ENCODE measurements at regions not wholly inside any gene's neighbourhood (a gene's known extent, or its start where the extent isn't known, plus 50 kb on each side); places are given as distances from the start of the nearest gene placed in this dataset.
"Not testable (repeated sequence)": the region's sequence is repeated elsewhere in the genome, so short reads cannot be mapped to it uniquely, and the experiment has no call there.

GRCh38 chr13:38223089-38223488 lies 126.6 kb upstream of the UFM1 start:
- Histone ChIP-seq H3K9me3 (ENCODE audit: low read length) (peaks cover 6% of the 10 kb centered on the region; the same call in 1 of the 2 replicates), H3K9me2 (replicated peaks; ENCODE audit: insufficient read depth, low read length) (no peaks in the 10 kb centered on the region), H3K4me2 (ENCODE audit: low read depth, low read length, poor library complexity, severe bottlenecking) (no peak overlapping the region), H2AFZ (ENCODE audit: low read length) (no peak overlapping the region), H3K36me3 (ENCODE audit: insufficient read depth, low read length) (no peaks in the 10 kb centered on the region), H3K4me1 (ENCODE audit: low read length) (no peaks in the 10 kb centered on the region), H3K27me3 (ENCODE audit: low read length) (no peaks in the 10 kb centered on the region), H3K79me2 (ENCODE audit: low read length) (no peaks in the 10 kb centered on the region), H3K9ac (ENCODE audit: low read length) (no peak overlapping the region), H4K20me1 (ENCODE audit: insufficient read depth, low read depth, low read length) (no peaks in the 10 kb centered on the region), H3K27ac (ENCODE audit: low read length) (no peak overlapping the region), H3K4me3 (ENCODE audit: low read length) (no peak overlapping the region)
- DNase-seq, result no peak

- not testable (repeated sequence) for H3K36me3 ChIP-seq (ENCODE audit: insufficient read depth, low read length); H3K79me2 ChIP-seq (ENCODE audit: low read length); H3K4me2 ChIP-seq (ENCODE audit: low read depth, low read length, poor library complexity, severe bottlenecking); H3K27ac ChIP-seq (ENCODE audit: low read length); H3K9me3 ChIP-seq (ENCODE audit: low read length); H3K4me1 ChIP-seq (ENCODE audit: low read length); H3K27me3 ChIP-seq (ENCODE audit: low read length); H4K20me1 ChIP-seq (ENCODE audit: insufficient read depth, low read depth, low read length); H3K9me2 ChIP-seq (replicated peaks; ENCODE audit: insufficient read depth, low read length); H2AFZ ChIP-seq (ENCODE audit: low read length); H3K9ac ChIP-seq (ENCODE audit: low read length); H3K4me3 ChIP-seq (ENCODE audit: low read length); DNase-seq
Observed at GRCh38 chr13:38221120-38221519, 128.5 kb upstream of the UFM1 start.

GRCh38 chr13:38216181-38216580 lies 133.5 kb upstream of the UFM1 start:
- H3K27me3 ChIP-seq (ENCODE audit: low read length), result no peaks in the 10 kb centered on the region
- H3K27ac ChIP-seq (ENCODE audit: low read length), result no peak overlapping the region
- no peaks in the 10 kb centered on the region for H3K4me1 ChIP-seq (ENCODE audit: low read length)
- no peak overlapping the region for H3K4me2 ChIP-seq (ENCODE audit: low read depth, low read length, poor library complexity, severe bottlenecking)
- no peak overlapping the region for H3K9ac ChIP-seq (ENCODE audit: low read length)
- H2AFZ ChIP-seq (ENCODE audit: low read length), result no peak overlapping the region
- no peaks in the 10 kb centered on the region for H4K20me1 ChIP-seq (ENCODE audit: insufficient read depth, low read depth, low read length)
- DNase-seq, result no peak
- no peaks in the 10 kb centered on the region for H3K36me3 ChIP-seq (ENCODE audit: insufficient read depth, low read length)
- H3K79me2 ChIP-seq (ENCODE audit: low read length), result no peaks in the 10 kb centered on the region
- no peaks in the 10 kb centered on the region for H3K9me2 ChIP-seq (replicated peaks; ENCODE audit: insufficient read depth, low read length)
- peaks cover 16% of the 10 kb centered on the region; the same call in 1 of the 2 replicates for H3K9me3 ChIP-seq (ENCODE audit: low read length)
- no peak overlapping the region for H3K4me3 ChIP-seq (ENCODE audit: low read length)

GRCh38 chr13:38213314-38213713 lies 136.3 kb upstream of the UFM1 start:
- H2AFZ ChIP-seq (ENCODE audit: low read length), result no peak overlapping the region
- no peaks in the 10 kb centered on the region for H4K20me1 ChIP-seq (ENCODE audit: insufficient read depth, low read depth, low read length)
- no peaks in the 10 kb centered on the region for H3K9me2 ChIP-seq (replicated peaks; ENCODE audit: insufficient read depth, low read length)
- H3K27me3 ChIP-seq (ENCODE audit: low read length), result no peaks in the 10 kb centered on the region
- H3K9me3 ChIP-seq (ENCODE audit: low read length), result peaks cover 10% of the 10 kb centered on the region; the same call in 1 of the 2 replicates
- no peaks in the 10 kb centered on the region for H3K4me1 ChIP-seq (ENCODE audit: low read length)
- no peaks in the 10 kb centered on the region for H3K79me2 ChIP-seq (ENCODE audit: low read length)
- no peak overlapping the region for H3K9ac ChIP-seq (ENCODE audit: low read length)
- DNase-seq, result no peak
- no peak overlapping the region for H3K4me3 ChIP-seq (ENCODE audit: low read length)
- H3K27ac ChIP-seq (ENCODE audit: low read length), result no peak overlapping the region
- no peak overlapping the region for H3K4me2 ChIP-seq (ENCODE audit: low read depth, low read length, poor library complexity, severe bottlenecking)
- no peaks in the 10 kb centered on the region for H3K36me3 ChIP-seq (ENCODE audit: insufficient read depth, low read length)

- H3K9me3 ChIP-seq (ENCODE audit: low read length), result peaks cover 10% of the 10 kb centered on the region; the same call in 1 of the 2 replicates
- H2AFZ ChIP-seq (ENCODE audit: low read length), result no peak overlapping the region
- DNase-seq, result no peak
- no peaks in the 10 kb centered on the region for H3K27me3 ChIP-seq (ENCODE audit: low read length)
- H3K36me3 ChIP-seq (ENCODE audit: insufficient read depth, low read length), result no peaks in the 10 kb centered on the region
- H3K4me1 ChIP-seq (ENCODE audit: low read length), result no peaks in the 10 kb centered on the region
- no peak overlapping the region for H3K27ac ChIP-seq (ENCODE audit: low read length)
- H3K9ac ChIP-seq (ENCODE audit: low read length), result no peak overlapping the region
- no peaks in the 10 kb centered on the region for H4K20me1 ChIP-seq (ENCODE audit: insufficient read depth, low read depth, low read length)
- no peaks in the 10 kb centered on the region for H3K9me2 ChIP-seq (replicated peaks; ENCODE audit: insufficient read depth, low read length)
- no peak overlapping the region for H3K4me3 ChIP-seq (ENCODE audit: low read length)
- no peaks in the 10 kb centered on the region for H3K79me2 ChIP-seq (ENCODE audit: low read length)
- no peak overlapping the region for H3K4me2 ChIP-seq (ENCODE audit: low read depth, low read length, poor library complexity, severe bottlenecking)
Observed at GRCh38 chr13:38210928-38211596, 138.6 kb upstream of the UFM1 start.

- Histone ChIP-seq H3K9me2 (replicated peaks; ENCODE audit: insufficient read depth, low read length) (no peaks in the 10 kb centered on the region), H3K9ac (ENCODE audit: low read length) (no peak overlapping the region), H3K27me3 (ENCODE audit: low read length) (no peaks in the 10 kb centered on the region), H2AFZ (ENCODE audit: low read length) (no peak overlapping the region), H3K79me2 (ENCODE audit: low read length) (no peaks in the 10 kb centered on the region), H3K4me2 (ENCODE audit: low read depth, low read length, poor library complexity, severe bottlenecking) (no peak overlapping the region), H4K20me1 (ENCODE audit: insufficient read depth, low read depth, low read length) (no peaks in the 10 kb centered on the region), H3K9me3 (ENCODE audit: low read length) (peaks cover 3% of the 10 kb centered on the region; the same call in 1 of the 2 replicates), H3K4me1 (ENCODE audit: low read length) (no peaks in the 10 kb centered on the region), H3K36me3 (ENCODE audit: insufficient read depth, low read length) (no peaks in the 10 kb centered on the region), H3K4me3 (ENCODE audit: low read length) (no peak overlapping the region), H3K27ac (ENCODE audit: low read length) (no peak overlapping the region)
- no peak for DNase-seq
Observed at GRCh38 chr13:38204556-38204955, 145.1 kb upstream of the UFM1 start.

- no peak for DNase-seq
- Histone ChIP-seq H3K9me3 (ENCODE audit: low read length) (peaks cover 4% of the 10 kb centered on the region; the same call in 1 of the 2 replicates), H3K27ac (ENCODE audit: low read length) (no peak overlapping the region), H3K9me2 (replicated peaks; ENCODE audit: insufficient read depth, low read length) (no peaks in the 10 kb centered on the region), H3K4me3 (ENCODE audit: low read length) (no peak overlapping the region), H3K36me3 (ENCODE audit: insufficient read depth, low read length) (no peaks in the 10 kb centered on the region), H3K27me3 (ENCODE audit: low read length) (no peaks in the 10 kb centered on the region), H4K20me1 (ENCODE audit: insufficient read depth, low read depth, low read length) (no peaks in the 10 kb centered on the region), H3K9ac (ENCODE audit: low read length) (no peak overlapping the region), H3K4me2 (ENCODE audit: low read depth, low read length, poor library complexity, severe bottlenecking) (no peak overlapping the region), H3K79me2 (ENCODE audit: low read length) (no peaks in the 10 kb centered on the region), H2AFZ (ENCODE audit: low read length) (no peak overlapping the region), H3K4me1 (ENCODE audit: low read length) (no peaks in the 10 kb centered on the region)
Observed at GRCh38 chr13:38202740-38203139, 146.9 kb upstream of the UFM1 start.

- Histone ChIP-seq H2AFZ (ENCODE audit: low read length) (no peak overlapping the region), H3K4me2 (ENCODE audit: low read depth, low read length, poor library complexity, severe bottlenecking) (no peak overlapping the region), H4K20me1 (ENCODE audit: insufficient read depth, low read depth, low read length) (no peaks in the 10 kb centered on the region), H3K4me1 (ENCODE audit: low read length) (no peaks in the 10 kb centered on the region), H3K36me3 (ENCODE audit: insufficient read depth, low read length) (no peaks in the 10 kb centered on the region), H3K9me2 (replicated peaks; ENCODE audit: insufficient read depth, low read length) (0 out of 2 replicates have a peak, but pooled peaks cover 2% of the 10 kb centered on the region), H3K9ac (ENCODE audit: low read length) (no peak overlapping the region), H3K79me2 (ENCODE audit: low read length) (no peaks in the 10 kb centered on the region), H3K27me3 (ENCODE audit: low read length) (no peaks in the 10 kb centered on the region), H3K9me3 (ENCODE audit: low read length) (peaks cover 14% of the 10 kb centered on the region), H3K27ac (ENCODE audit: low read length) (no peak overlapping the region), H3K4me3 (ENCODE audit: low read length) (no peak overlapping the region)
- no peak for DNase-seq
Observed at GRCh38 chr13:38191016-38191415, 158.6 kb upstream of the UFM1 start.

Measured in Karpas-422 (cell line).